ENCODE measurements at regions not wholly inside any gene's neighbourhood (a gene's known extent, or its start where the extent isn't known, plus 50 kb on each side); places are given as distances from the start of the nearest gene placed in this dataset.

- DNase-seq: peak; percentile 88
These were observed 98.0 kb upstream of the TLE3 start for GRCh38 chr15:70195587-70196305.

GRCh38 chr15:70195171-70195570 lies 97.5 kb upstream of the TLE3 start:
- DNase-seq: no peak

- DNase-seq: no peak
These were observed 96.5 kb upstream of the TLE3 start for GRCh38 chr15:70194266-70194665.

- DNase-seq: no peak
These were observed 96.0 kb upstream of the TLE3 start for GRCh38 chr15:70193734-70194133.

- DNase-seq: no peak
These were observed 94.8 kb upstream of the TLE3 start for GRCh38 chr15:70192490-70192889.

GRCh38 chr15:70192041-70192440 lies 94.3 kb upstream of the TLE3 start:
- no peak for DNase-seq

- DNase-seq: no peak
These were observed 93.2 kb upstream of the TLE3 start for GRCh38 chr15:70190965-70191364.

- DNase-seq: no peak
These were observed 92.3 kb upstream of the TLE3 start for GRCh38 chr15:70189826-70190695.

GRCh38 chr15:70188286-70188685 lies 90.6 kb upstream of the TLE3 start:
- DNase-seq: no peak

GRCh38 chr15:70187331-70187730 lies 89.6 kb upstream of the TLE3 start:
- DNase-seq: no peak

- DNase-seq: no peak
These were observed 88.4 kb upstream of the TLE3 start for GRCh38 chr15:70186152-70186551.

GRCh38 chr15:70185251-70185711 lies 87.6 kb upstream of the TLE3 start:
- peak; percentile 57 for DNase-seq

GRCh38 chr15:70182858-70183695 lies 85.4 kb upstream of the TLE3 start:
- DNase-seq: no peak

GRCh38 chr15:70181626-70182255 lies 84.0 kb upstream of the TLE3 start:
- DNase-seq: no peak

- no peak for DNase-seq
These were observed 82.6 kb upstream of the TLE3 start for GRCh38 chr15:70180186-70180875.

- DNase-seq: no peak
These were observed 81.7 kb upstream of the TLE3 start for GRCh38 chr15:70179309-70179892.

GRCh38 chr15:70178335-70179084 lies 80.8 kb upstream of the TLE3 start:
- no peak for DNase-seq

- DNase-seq: no peak
These were observed 75.0 kb upstream of the TLE3 start for GRCh38 chr15:70172566-70173225.

- no peak for DNase-seq
These were observed 74.4 kb upstream of the TLE3 start for GRCh38 chr15:70172124-70172523.

GRCh38 chr15:70171256-70171886 lies 73.7 kb upstream of the TLE3 start:
- no peak for DNase-seq

Measured in femur (tissue), 1 donor.